H1 (cell line): ENCODE measurements at regions not wholly inside any gene's neighbourhood (a gene's known extent, or its start where the extent isn't known, plus 50 kb on each side); places are given as distances from the start of the nearest gene placed in this dataset.

ENCODE experiments used
- CTCF ChIA-PET: fragments of 300-600 bp; sonication (Branson Sonifier 250); formaldehyde crosslinking; loops from one replicate; lab custom pipeline; 2021; ENCODE audit not compliant: partially characterized antibody; lab: Charles Lee
- POLR2A ChIA-PET: fragments of 300-600 bp; sonication (Branson Sonifier 250); formaldehyde crosslinking; loops from one replicate; lab custom pipeline; 2021; ENCODE audit warnings: inconsistent platforms; ENCODE audit not compliant: partially characterized antibody; lab: Charles Lee
- DNase-seq, 2 experiments: peaks; one replicate each; pipeline versions ENCODE4 v3.0.0 to v3.0.0-alpha.2; 2010 to 2022; ENCODE audit warnings: low spot score in 2 of 2, low read depth in 1 of 2, mixed read lengths in 1 of 2
- FAIRE-seq: peaks from 2 replicates; lab custom pipeline; 2011; peaks lifted over from hg19 to GRCh38; lab: Jason Lieb, UNC
- H2AFZ ChIP-seq: 2 replicates; pipeline ENCODE4 v1.8.1; 2012; ENCODE audit warnings: low read length, inconsistent platforms
- H2AK5ac ChIP-seq: 2 replicates; pipeline ENCODE4 v1.6.1; 2013; ENCODE audit warnings: low read depth, low read length
- H2BK120ac ChIP-seq: replicated peaks from 2 replicates; pipeline ENCODE3; 2013; ENCODE audit warnings: low read depth, low read length, inconsistent platforms
- H2BK12ac ChIP-seq: 2 replicates; pipeline ENCODE4 v1.6.1; 2013; ENCODE audit warnings: low read depth, low read length
- H2BK15ac ChIP-seq: 2 replicates; pipeline ENCODE4 v1.6.1; 2013; ENCODE audit warnings: low read length
- H2BK20ac ChIP-seq: 2 replicates; pipeline ENCODE4 v1.6.1; 2013; ENCODE audit warnings: low read length
- H2BK5ac ChIP-seq: 2 replicates; pipeline ENCODE4 v1.6.1; 2013; ENCODE audit warnings: low read depth, low read length
- H3K14ac ChIP-seq: 2 replicates; pipeline ENCODE4 v1.6.1; 2013; ENCODE audit warnings: inconsistent platforms; ENCODE audit not compliant: insufficient read length
- H3K18ac ChIP-seq: 2 replicates; pipeline ENCODE4 v1.6.1; 2013; ENCODE audit warnings: low read length; ENCODE audit errors: extremely low read depth
- H3K23ac ChIP-seq: 2 replicates; pipeline ENCODE4 v1.6.1; 2013; ENCODE audit warnings: inconsistent platforms; ENCODE audit not compliant: insufficient read length
- H3K23me2 ChIP-seq: 2 replicates; pipeline ENCODE4 v1.6.1; 2013; ENCODE audit warnings: low read depth, low read length
- H3K27ac ChIP-seq: 2 replicates; pipeline ENCODE4 v1.6.1; 2011; ENCODE audit warnings: low read depth, low read length, inconsistent platforms
- H3K27me3 ChIP-seq, 4 experiments: replicated peaks in 1 of 4; 1 replicate in 1 of 4; 2 replicates in 3 of 4; pipeline versions ENCODE4 v1.6.1 to v1.8.1; 2011 to 2013; ENCODE audit warnings: low read length in 3 of 4, mild to moderate bottlenecking in 3 of 4, inconsistent platforms in 2 of 4, mixed read lengths in 2 of 4, moderate library complexity in 1 of 4; ENCODE audit not compliant: control insufficient read depth in 3 of 4, insufficient read depth in 3 of 4; ENCODE audit errors: extremely low read depth in 1 of 4
- H3K36me3 ChIP-seq, 4 experiments: 2 replicates each; pipeline versions ENCODE4 v1.6.1 to v1.8.1; 2011 to 2013; ENCODE audit warnings: mild to moderate bottlenecking in 4 of 4, low read length in 3 of 4, moderate library complexity in 2 of 4, control low read depth in 1 of 4, inconsistent platforms in 1 of 4; ENCODE audit not compliant: insufficient read depth in 4 of 4, control insufficient read depth in 2 of 4
- H3K4ac ChIP-seq: replicated peaks from 2 replicates; pipeline ENCODE3; 2013; ENCODE audit warnings: low read length, low read depth, mixed read lengths, inconsistent platforms; ENCODE audit not compliant: insufficient read length
- H3K4me1 ChIP-seq, 4 experiments: replicated peaks in 1 of 4; 1 replicate in 1 of 4; 2 replicates in 3 of 4; pipeline versions ENCODE4 v1.6.1 to v1.8.1; 2011 to 2013; ENCODE audit warnings: low read length in 3 of 4, inconsistent platforms in 2 of 4, mixed read lengths in 1 of 4; ENCODE audit not compliant: insufficient read depth in 4 of 4, control insufficient read depth in 3 of 4
- H3K4me2 ChIP-seq, 2 experiments: 2 replicates each; pipeline versions ENCODE4 v1.6.1 to v1.8.1; 2011 to 2013; ENCODE audit warnings: low read depth in 2 of 2, low read length in 2 of 2, control low read depth in 1 of 2, inconsistent platforms in 1 of 2, mild to moderate bottlenecking in 1 of 2; ENCODE audit not compliant: insufficient read depth in 1 of 2
- H3K4me3 ChIP-seq, 4 experiments: fragments of 200-600, 300-600 bp in 1 of 4; sonication (generic), shearing (Covaris generic), sonication (Bioruptor Twin) in 1 of 4; 2 replicates each; pipeline versions ENCODE4 v1.5.1 to v1.8.1; 2011 to 2016; ENCODE audit warnings: low read length in 4 of 4, low read depth in 3 of 4, control low read depth in 2 of 4, inconsistent platforms in 2 of 4, mild to moderate bottlenecking in 2 of 4, mixed read lengths in 1 of 4, moderate library complexity in 1 of 4; ENCODE audit not compliant: insufficient read depth in 2 of 4; ENCODE audit errors: extremely low read depth in 1 of 4
- H3K56ac ChIP-seq: replicated peaks from 2 replicates; pipeline ENCODE3; 2013; ENCODE audit warnings: low read depth, mild to moderate bottlenecking, mixed read lengths, low read length, inconsistent platforms; ENCODE audit not compliant: insufficient read length
- H3K79me1 ChIP-seq: 2 replicates; pipeline ENCODE4 v1.6.1; 2013; ENCODE audit warnings: low read depth, low read length, control low read depth
- H3K79me2 ChIP-seq, 2 experiments: 2 replicates each; pipeline versions ENCODE4 v1.6.1 to v1.8.1; 2012 to 2013; ENCODE audit warnings: low read length in 2 of 2, mild to moderate bottlenecking in 2 of 2, inconsistent platforms in 1 of 2; ENCODE audit not compliant: insufficient read depth in 2 of 2, control insufficient read depth in 1 of 2
- H3K9ac ChIP-seq, 4 experiments: replicated peaks in 1 of 4; 1 replicate in 1 of 4; 2 replicates in 3 of 4; pipeline versions ENCODE4 v1.6.1 to v1.8.1; 2011 to 2013; ENCODE audit warnings: low read depth in 3 of 4, low read length in 3 of 4, control low read depth in 2 of 4, mild to moderate bottlenecking in 2 of 4, moderate library complexity in 2 of 4, inconsistent platforms in 1 of 4; ENCODE audit errors: extremely low read depth in 1 of 4
- H3K9me3 ChIP-seq, 2 experiments: 2 replicates each; pipeline versions ENCODE4 v1.6.1 to v1.8.1; 2012 to 2013; ENCODE audit warnings: mild to moderate bottlenecking in 2 of 2, moderate library complexity in 2 of 2, control low read depth in 1 of 2, inconsistent platforms in 1 of 2, low read depth in 1 of 2, low read length in 1 of 2, mixed read lengths in 1 of 2; ENCODE audit not compliant: insufficient read depth in 2 of 2
- H4K20me1 ChIP-seq, 2 experiments: replicated peaks in 1 of 2; 2 replicates each; pipeline versions ENCODE3 to v1.8.1; 2011 to 2013; ENCODE audit warnings: inconsistent platforms in 2 of 2, low read length in 2 of 2, mild to moderate bottlenecking in 1 of 2; ENCODE audit not compliant: insufficient read depth in 2 of 2, control insufficient read depth in 1 of 2
- H4K5ac ChIP-seq: 2 replicates; pipeline ENCODE4 v1.6.1; 2013; ENCODE audit warnings: low read length, low read depth, mixed read lengths, inconsistent platforms; ENCODE audit not compliant: insufficient read length
- H4K8ac ChIP-seq: 2 replicates; pipeline ENCODE4 v1.8.0; 2013; ENCODE audit warnings: mild to moderate bottlenecking, moderate library complexity, low read length, inconsistent platforms; ENCODE audit not compliant: insufficient read depth; ENCODE audit errors: extremely low read depth
- H4K91ac ChIP-seq: replicated peaks from 2 replicates; pipeline ENCODE3; 2013; ENCODE audit warnings: low read length, mixed read lengths, inconsistent platforms; ENCODE audit not compliant: insufficient read length
- BACH1 ChIP-seq: IDR thresholded peaks from 2 replicates; pipeline ENCODE4 v1.6.1; 2012; ENCODE audit warnings: low read length, improper control_type of control experiment
- CEBPB ChIP-seq: IDR thresholded peaks from 2 replicates; pipeline ENCODE4 v1.6.1; 2012; ENCODE audit warnings: low read depth, low read length
- EGR1 ChIP-seq: IDR thresholded peaks from 2 replicates; pipeline ENCODE4 v1.6.1; 2011; ENCODE audit warnings: low read depth, low read length, borderline replicate concordance
- GTF2F1 ChIP-seq: IDR thresholded peaks from 2 replicates; pipeline ENCODE4 v1.6.1; 2012; ENCODE audit warnings: low read depth, low read length, improper control_type of control experiment, borderline replicate concordance
- PHF8 ChIP-seq: fragments of 200-600 bp; sonication (generic); conservative IDR thresholded peaks from 2 replicates; pipeline ENCODE4 v1.7.1; 2012; ENCODE audit warnings: low read depth, mild to moderate bottlenecking, inconsistent platforms, low read length, moderate library complexity
- POLR2A ChIP-seq, 2 experiments: IDR thresholded peaks; 1 replicate in 1 of 2; 2 replicates in 1 of 2; pipeline ENCODE4 v1.6.1; 2011; ENCODE audit warnings: low read depth in 2 of 2, low read length in 2 of 2, mild to moderate bottlenecking in 2 of 2; ENCODE audit errors: control extremely low read depth in 1 of 2
- SIN3A ChIP-seq, 2 experiments: IDR thresholded peaks in 1 of 2; conservative IDR thresholded peaks in 1 of 2; 2 replicates each; pipeline ENCODE4 v1.6.1; 2011 to 2012; ENCODE audit warnings: low read length in 2 of 2, improper control_type of control experiment in 1 of 2, low read depth in 1 of 2, mild to moderate bottlenecking in 1 of 2
- SRF ChIP-seq: IDR thresholded peaks from 2 replicates; pipeline ENCODE4 v1.6.1; 2011; ENCODE audit warnings: mild to moderate bottlenecking, low read depth, low read length, moderate library complexity
- WGBS, 2 experiments: shearing (Covaris generic) in 1 of 2; methylation state at CpG; one replicate each; pipeline versions ENCODE4 v1.1.6 to v1.1.7; 2013 to 2015; ENCODE audit warnings: low lambda C conversion rate in 2 of 2, mixed read lengths in 2 of 2, inconsistent platforms in 1 of 2, low coverage in 1 of 2, missing lambda C conversion rate in 1 of 2; ENCODE audit not compliant: insufficient replicate concordance in 2 of 2, insufficient coverage in 1 of 2, insufficient read length in 1 of 2; ENCODE audit errors: extremely low coverage in 1 of 2, missing lambda C conversion rate in 1 of 2; 5-methylcytosine and 5-hydroxymethylcytosine counted together
- TF ChIP-seq, protein P1 (sequence below), 3 experiments: IDR thresholded peaks; 1 replicate in 2 of 3; 2 replicates in 1 of 3; pipeline versions ENCODE4 v1.5.1 to v1.6.1; 2011; ENCODE audit warnings: low read length in 3 of 3, mild to moderate bottlenecking in 3 of 3, inconsistent platforms in 2 of 3, low read depth in 1 of 3, moderate library complexity in 1 of 3; ENCODE audit not compliant: insufficient read depth in 1 of 3; ENCODE audit errors: control extremely low read depth in 1 of 3
- TF ChIP-seq, protein P2 (sequence below): IDR thresholded peaks from 2 replicates; pipeline ENCODE4 v1.6.1; 2012; ENCODE audit warnings: inconsistent platforms

GRCh38 chr9:81827616-81828296 is 100.5 kb upstream of the SPATA31D4 start:
- H2BK12ac ChIP-seq, result no peak overlapping the region
- H3K27ac ChIP-seq, result no peak overlapping the region
- no peak overlapping the region for H3K4ac ChIP-seq
- H3K18ac ChIP-seq, result no peak overlapping the region
- H4K5ac ChIP-seq, result no peak overlapping the region
- H4K20me1 ChIP-seq, result no peaks in the 10 kb centered on the region
- FAIRE-seq (no peak), DNase-seq (no peak)
- no peak overlapping the region for H3K14ac ChIP-seq
- H3K23me2 ChIP-seq, result no peaks in the 10 kb centered on the region
- H2BK15ac ChIP-seq, result no peak overlapping the region
- H4K91ac ChIP-seq, result no peak overlapping the region
- no peak overlapping the region for H2BK120ac ChIP-seq
- no peak overlapping the region for H3K56ac ChIP-seq
- no peak overlapping the region for H4K8ac ChIP-seq
- CTCF ChIA-PET, result interaction anchor here (0.8 to 2.6 kb wide), 4 partner anchors 11 to 248 kb away, joined by 3 to 12 read pairs (median 3); no protein-coding TSS in a partner anchor
- POLR2A ChIA-PET, result interaction anchor here (1.3 kb wide), 1 partner anchor 13 kb away, joined by 3 read pairs; no protein-coding TSS in a partner anchor
- no peaks in the 10 kb centered on the region for H3K27me3 ChIP-seq
- 91% methylated on average over 5 of the region's 5 CpGs; no CpG with 5 or more reads in 1 of the 2 experiments for WGBS, 2 experiments
- H3K79me1 ChIP-seq, result no peaks in the 10 kb centered on the region
- no peaks in the 10 kb centered on the region for H3K9me3 ChIP-seq
- no peak overlapping the region for H3K23ac ChIP-seq
- no peak overlapping the region for H2AK5ac ChIP-seq
- no peak overlapping the region for H3K4me2 ChIP-seq
- H3K4me3 ChIP-seq, result no peak overlapping the region
- H2BK20ac ChIP-seq, result no peak overlapping the region
- no peaks in the 10 kb centered on the region for H3K36me3 ChIP-seq
- H2BK5ac ChIP-seq, result no peak overlapping the region
- no peak overlapping the region for H3K9ac ChIP-seq
- H2AFZ ChIP-seq, result no peak overlapping the region
- no peaks in the 10 kb centered on the region for H3K79me2 ChIP-seq
- H3K4me1 ChIP-seq, result peaks cover 0 to 10% (median 3%) of the 10 kb centered on the region in 4 experiments; a peak in 3 of 7 replicates
- TF ChIP-seq CEBPB, result no peak
- no peak for TF ChIP-seq EGR1
- no peak for TF ChIP-seq PHF8
- no peak for TF ChIP-seq SRF
- TF ChIP-seq GTF2F1, result no peak
- TF ChIP-seq SIN3A (conservative IDR thresholded peaks at IDR 0.05 in 1 of 2, IDR thresholded peaks at IDR 0.05 in 1 of 2; ENCODE audit: low read depth in 1 of 2, low read length in 2 of 2), result no peak
- TF ChIP-seq, protein P1, sequence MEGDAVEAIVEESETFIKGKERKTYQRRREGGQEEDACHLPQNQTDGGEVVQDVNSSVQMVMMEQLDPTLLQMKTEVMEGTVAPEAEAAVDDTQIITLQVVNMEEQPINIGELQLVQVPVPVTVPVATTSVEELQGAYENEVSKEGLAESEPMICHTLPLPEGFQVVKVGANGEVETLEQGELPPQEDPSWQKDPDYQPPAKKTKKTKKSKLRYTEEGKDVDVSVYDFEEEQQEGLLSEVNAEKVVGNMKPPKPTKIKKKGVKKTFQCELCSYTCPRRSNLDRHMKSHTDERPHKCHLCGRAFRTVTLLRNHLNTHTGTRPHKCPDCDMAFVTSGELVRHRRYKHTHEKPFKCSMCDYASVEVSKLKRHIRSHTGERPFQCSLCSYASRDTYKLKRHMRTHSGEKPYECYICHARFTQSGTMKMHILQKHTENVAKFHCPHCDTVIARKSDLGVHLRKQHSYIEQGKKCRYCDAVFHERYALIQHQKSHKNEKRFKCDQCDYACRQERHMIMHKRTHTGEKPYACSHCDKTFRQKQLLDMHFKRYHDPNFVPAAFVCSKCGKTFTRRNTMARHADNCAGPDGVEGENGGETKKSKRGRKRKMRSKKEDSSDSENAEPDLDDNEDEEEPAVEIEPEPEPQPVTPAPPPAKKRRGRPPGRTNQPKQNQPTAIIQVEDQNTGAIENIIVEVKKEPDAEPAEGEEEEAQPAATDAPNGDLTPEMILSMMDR (IDR thresholded peaks at IDR 0.05; ENCODE audit: control extremely low read depth in 1 of 3, insufficient read depth in 1 of 3, low read depth in 1 of 3, low read length in 3 of 3), result no peak
- TF ChIP-seq POLR2A (IDR thresholded peaks at IDR 0.05; ENCODE audit: control extremely low read depth in 1 of 2, low read depth in 2 of 2, low read length in 2 of 2), result no peak
- no peak for TF ChIP-seq BACH1
- TF ChIP-seq, protein P2, sequence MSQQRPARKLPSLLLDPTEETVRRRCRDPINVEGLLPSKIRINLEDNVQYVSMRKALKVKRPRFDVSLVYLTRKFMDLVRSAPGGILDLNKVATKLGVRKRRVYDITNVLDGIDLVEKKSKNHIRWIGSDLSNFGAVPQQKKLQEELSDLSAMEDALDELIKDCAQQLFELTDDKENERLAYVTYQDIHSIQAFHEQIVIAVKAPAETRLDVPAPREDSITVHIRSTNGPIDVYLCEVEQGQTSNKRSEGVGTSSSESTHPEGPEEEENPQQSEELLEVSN, result no peak
